Naive B cell (primary cell): ENCODE measurements at regions not wholly inside any gene's neighbourhood (a gene's known extent, or its start where the extent isn't known, plus 50 kb on each side); places are given as distances from the start of the nearest gene placed in this dataset.
A peak's percentile ranks its signal among the peaks of the same experiment; 100 is the strongest.

Source experiments
- ATAC-seq, 2 donors: fragments of 150-1000 bp; cut with Tn5 transposase; 2 replicates each; pipeline ENCODE4 v1.10.0; 2021; ENCODE audit warnings: low read depth in 2 of 2, mild to moderate bottlenecking in 2 of 2, moderate library complexity in 2 of 2
- DNase-seq: peaks from one replicate; pipeline ENCODE4 v3.0.0; 2022
- H3K27ac Mint-ChIP-seq, 6 donors: one replicate each; pipeline ENCODE4 v1.8.0; 2020 to 2022; ENCODE audit warnings: mild to moderate bottlenecking in 6 of 6, mixed read lengths in 6 of 6, moderate library complexity in 5 of 6, inconsistent platforms in 2 of 6
- H3K27me3 Mint-ChIP-seq, 3 donors: one replicate each; pipeline ENCODE4 v1.8.0; 2021 to 2022; ENCODE audit warnings: mixed read lengths in 3 of 3, mild to moderate bottlenecking in 1 of 3
- H3K36me3 Mint-ChIP-seq, 2 donors: one replicate each; pipeline ENCODE4 v1.8.0; 2020 to 2022; ENCODE audit warnings: mixed read lengths in 2 of 2, inconsistent platforms in 1 of 2, mild to moderate bottlenecking in 1 of 2
- H3K4me1 Mint-ChIP-seq, 3 donors: one replicate each; pipeline ENCODE4 v1.8.0; 2020 to 2022; ENCODE audit warnings: mixed read lengths in 3 of 3, inconsistent platforms in 1 of 3, mild to moderate bottlenecking in 1 of 3, moderate library complexity in 1 of 3
- H3K4me3 Mint-ChIP-seq, 8 donors: one replicate each; pipeline ENCODE4 v1.8.0; 2020 to 2022; ENCODE audit warnings: mild to moderate bottlenecking in 8 of 8, mixed read lengths in 8 of 8, moderate library complexity in 8 of 8, inconsistent platforms in 2 of 8
- H3K9me3 Mint-ChIP-seq, 7 donors: one replicate each; pipeline ENCODE4 v1.8.0; 2020 to 2022; ENCODE audit warnings: mixed read lengths in 7 of 7, mild to moderate bottlenecking in 5 of 7, inconsistent platforms in 2 of 7, moderate library complexity in 1 of 7

- Mint-ChIP-seq H3K27me3 (no peaks in the 10 kb centered on the region), H3K27ac (no peak overlapping the region), H3K36me3 (no peaks in the 10 kb centered on the region), H3K4me3 (peak overlapping the region in 1 of 8 donors; percentile 23), H3K4me1 (no peaks in the 10 kb centered on the region), H3K9me3 (peaks cover 0 to 4% (median 0%) of the 10 kb centered on the region in 7 donors)
- DNase-seq (no peak), ATAC-seq (no peak)
These were observed 1057.7 kb downstream of the VRK1 start for GRCh38 chr14:97854918-97855317.

DNA sequence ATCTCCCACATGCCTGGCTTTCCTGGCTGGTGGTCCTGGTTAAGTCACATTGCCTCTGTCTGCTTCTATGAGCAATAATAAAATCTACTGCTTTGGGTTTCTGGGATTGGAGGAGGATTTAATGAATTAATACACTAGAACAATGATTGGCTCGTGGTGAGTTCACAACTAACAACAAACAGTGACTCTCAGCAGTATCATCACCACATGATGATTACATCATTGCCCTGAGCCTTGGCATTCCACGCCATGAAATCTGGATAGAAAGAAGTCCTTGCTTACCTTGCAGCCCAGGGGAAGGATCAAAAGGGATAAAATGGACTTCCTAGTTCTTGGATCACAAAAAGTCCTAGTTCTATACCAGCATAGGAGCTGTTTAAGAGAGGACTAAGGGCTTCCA lies 1069.0 kb downstream of the VRK1 start:
- H3K9me3 Mint-ChIP-seq: peaks cover 4 to 11% (median 6%) of the 10 kb centered on the region in 7 donors
- H3K36me3 Mint-ChIP-seq: peaks cover 0 to 8% of the 10 kb centered on the region in 2 donors
- H3K4me3 Mint-ChIP-seq: no peak overlapping the region
- H3K27ac Mint-ChIP-seq: no peak overlapping the region
- H3K4me1 Mint-ChIP-seq: no peaks in the 10 kb centered on the region
- ATAC-seq (no peak), DNase-seq (no peak)
- H3K27me3 Mint-ChIP-seq: no peaks in the 10 kb centered on the region

GRCh38 chr14:97866664-97867063 lies 1069.5 kb downstream of the VRK1 start:
- no peak for ATAC-seq
- Mint-ChIP-seq H3K4me3 (no peak overlapping the region), H3K27me3 (no peaks in the 10 kb centered on the region), H3K4me1 (no peaks in the 10 kb centered on the region), H3K27ac (no peak overlapping the region), H3K36me3 (peaks cover 0 to 8% of the 10 kb centered on the region in 2 donors), H3K9me3 (peaks cover 4 to 11% (median 6%) of the 10 kb centered on the region in 7 donors)
- DNase-seq: no peak

DNA sequence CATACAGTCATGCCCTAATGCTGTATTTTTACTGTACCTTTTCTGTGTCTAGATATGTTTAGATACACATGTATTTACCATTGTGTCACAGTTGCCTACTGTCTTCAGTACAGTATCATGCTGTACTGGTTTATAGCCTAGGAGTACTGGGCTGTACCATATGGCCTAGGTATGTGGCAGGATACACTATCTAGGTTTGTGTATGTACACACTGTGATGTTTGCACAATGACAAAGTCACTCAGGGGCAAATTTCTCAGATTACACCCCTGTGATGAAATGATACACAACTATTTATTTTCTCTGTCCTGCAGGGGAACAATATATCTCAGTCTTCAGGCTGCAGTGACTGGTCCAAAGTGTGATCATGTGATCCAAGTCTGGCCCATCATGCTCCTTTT lies 1076.1 kb downstream of the VRK1 start:
- Mint-ChIP-seq H3K27ac (no peak overlapping the region), H3K36me3 (no peaks in the 10 kb centered on the region), H3K9me3 (peaks cover 0 to 12% (median 4%) of the 10 kb centered on the region in 7 donors), H3K4me3 (no peak overlapping the region), H3K27me3 (no peaks in the 10 kb centered on the region), H3K4me1 (no peaks in the 10 kb centered on the region)
- ATAC-seq (no peak), DNase-seq (no peak)

DNA sequence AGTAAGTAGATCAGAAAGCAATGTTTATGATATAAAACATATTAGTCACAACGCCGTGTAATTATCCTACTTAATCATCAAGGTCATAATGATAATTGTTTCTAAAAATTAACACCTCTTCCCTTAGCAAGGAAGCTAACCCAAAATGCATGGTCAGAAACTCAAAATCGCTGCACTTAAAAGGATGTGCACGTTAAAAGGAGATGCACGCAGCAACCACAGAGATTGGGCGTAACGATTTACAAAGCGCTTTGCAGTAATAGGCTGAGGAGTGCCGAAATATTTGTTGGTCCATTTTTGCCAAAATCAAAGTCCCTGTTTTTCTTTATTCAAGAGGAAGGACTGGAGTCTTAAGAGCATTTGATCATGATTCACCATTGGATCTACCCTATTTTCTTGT lies 1077.2 kb downstream of the VRK1 start:
- no peaks in the 10 kb centered on the region for H3K36me3 Mint-ChIP-seq
- H3K4me3 Mint-ChIP-seq: no peak overlapping the region
- no peak for ATAC-seq
- no peak for DNase-seq
- H3K27me3 Mint-ChIP-seq: no peaks in the 10 kb centered on the region
- no peak overlapping the region for H3K27ac Mint-ChIP-seq
- H3K4me1 Mint-ChIP-seq: no peaks in the 10 kb centered on the region
- H3K9me3 Mint-ChIP-seq: peaks cover 0 to 8% (median 5%) of the 10 kb centered on the region in 7 donors

DNA sequence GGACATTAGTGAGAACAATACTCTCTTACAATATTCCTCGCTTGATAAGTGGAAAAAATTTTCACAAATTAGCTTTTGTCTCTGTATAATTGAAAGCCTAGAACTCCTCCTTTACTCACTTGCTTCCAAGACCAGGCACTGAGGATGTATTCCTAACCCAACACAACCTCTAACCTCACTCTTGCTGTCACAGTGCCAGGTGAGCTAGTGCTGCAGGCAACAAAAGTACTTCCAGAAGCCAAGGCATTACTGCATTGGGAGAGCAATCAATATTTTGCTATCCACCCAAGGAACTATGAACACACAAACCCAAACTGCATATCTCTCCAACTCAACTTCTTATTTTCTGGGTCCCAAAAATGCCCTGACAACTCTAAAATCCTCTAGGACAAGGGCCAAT lies 1081.0 kb downstream of the VRK1 start:
- Mint-ChIP-seq H3K36me3 (no peaks in the 10 kb centered on the region), H3K9me3 (peaks cover 0 to 11% (median 4%) of the 10 kb centered on the region in 7 donors), H3K4me1 (no peaks in the 10 kb centered on the region), H3K27me3 (no peaks in the 10 kb centered on the region), H3K27ac (no peak overlapping the region), H3K4me3 (no peak overlapping the region)
- ATAC-seq (no peak), DNase-seq (no peak)

DNA sequence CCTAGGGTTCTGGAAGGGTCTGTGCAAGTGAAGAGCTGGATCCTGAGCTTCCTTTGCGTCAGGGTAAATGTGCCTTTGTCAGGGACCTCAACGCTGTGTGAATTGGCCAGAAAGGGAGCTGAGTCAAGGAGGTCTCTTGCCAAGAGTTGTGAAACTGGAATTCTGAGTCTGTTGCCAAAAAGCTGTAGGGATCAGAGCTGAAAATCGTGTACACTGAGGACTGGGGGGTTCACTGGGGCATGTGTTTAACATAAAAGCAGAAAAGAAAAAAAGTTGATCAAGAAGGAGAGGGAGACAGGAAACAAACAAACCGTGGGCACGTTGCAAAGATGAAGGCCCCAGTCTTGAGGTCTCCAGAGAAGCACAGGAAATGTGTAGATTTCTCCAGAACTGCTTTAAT lies 1081.5 kb downstream of the VRK1 start:
- Mint-ChIP-seq H3K4me1 (no peaks in the 10 kb centered on the region), H3K27me3 (no peaks in the 10 kb centered on the region), H3K9me3 (peaks cover 0 to 11% (median 2%) of the 10 kb centered on the region in 7 donors), H3K27ac (no peak overlapping the region), H3K36me3 (no peaks in the 10 kb centered on the region), H3K4me3 (no peak overlapping the region)
- ATAC-seq (no peak), DNase-seq (no peak)

- H3K27ac Mint-ChIP-seq: no peak overlapping the region
- H3K9me3 Mint-ChIP-seq: peaks cover 0 to 12% (median 4%) of the 10 kb centered on the region in 7 donors
- no peak for ATAC-seq
- no peaks in the 10 kb centered on the region for H3K4me1 Mint-ChIP-seq
- no peaks in the 10 kb centered on the region for H3K36me3 Mint-ChIP-seq
- no peak for DNase-seq
- H3K4me3 Mint-ChIP-seq: no peak overlapping the region
- H3K27me3 Mint-ChIP-seq: no peaks in the 10 kb centered on the region
These were observed 1090.5 kb downstream of the VRK1 start for GRCh38 chr14:97887690-97888089.

- H3K27ac Mint-ChIP-seq: no peak overlapping the region
- no peak overlapping the region for H3K4me3 Mint-ChIP-seq
- no peaks in the 10 kb centered on the region for H3K4me1 Mint-ChIP-seq
- no peak for ATAC-seq
- H3K27me3 Mint-ChIP-seq: no peaks in the 10 kb centered on the region
- no peak for DNase-seq
- peaks cover 0 to 15% (median 2%) of the 10 kb centered on the region in 7 donors for H3K9me3 Mint-ChIP-seq
- no peaks in the 10 kb centered on the region for H3K36me3 Mint-ChIP-seq
These were observed 1091.1 kb downstream of the VRK1 start for GRCh38 chr14:97888331-97888730.

GRCh38 chr14:97891515-97891914 lies 1094.3 kb downstream of the VRK1 start:
- no peak for DNase-seq
- no peaks in the 10 kb centered on the region for H3K36me3 Mint-ChIP-seq
- peaks cover 0 to 9% (median 2%) of the 10 kb centered on the region in 7 donors for H3K9me3 Mint-ChIP-seq
- H3K4me3 Mint-ChIP-seq: no peak overlapping the region
- H3K27ac Mint-ChIP-seq: no peak overlapping the region
- ATAC-seq: no peak
- no peaks in the 10 kb centered on the region for H3K4me1 Mint-ChIP-seq
- H3K27me3 Mint-ChIP-seq: no peaks in the 10 kb centered on the region

DNA sequence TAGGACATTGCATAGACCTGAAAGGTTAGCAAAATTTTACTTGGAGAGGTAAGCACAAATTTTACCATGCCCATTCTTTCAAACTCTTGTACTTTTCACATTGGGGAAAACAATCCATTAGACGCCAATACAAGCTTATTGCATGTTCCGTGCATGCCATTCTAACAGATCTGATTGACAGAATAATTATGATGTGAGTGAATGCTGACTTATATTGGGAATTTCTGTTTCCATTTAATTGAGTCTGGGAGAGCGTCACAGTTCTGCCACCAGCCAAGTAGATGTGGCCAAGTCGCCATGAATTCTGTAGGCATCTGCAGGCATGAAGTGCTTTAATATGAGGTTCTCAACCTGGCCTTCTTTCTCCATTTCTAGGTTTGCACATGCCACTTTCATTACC lies 1097.4 kb downstream of the VRK1 start:
- Mint-ChIP-seq H3K27me3 (no peaks in the 10 kb centered on the region), H3K4me3 (no peak overlapping the region), H3K4me1 (no peaks in the 10 kb centered on the region), H3K36me3 (no peaks in the 10 kb centered on the region), H3K27ac (no peak overlapping the region), H3K9me3 (peaks cover 0 to 4% (median 0%) of the 10 kb centered on the region in 7 donors)
- no peak for DNase-seq
- ATAC-seq: no peak

DNA sequence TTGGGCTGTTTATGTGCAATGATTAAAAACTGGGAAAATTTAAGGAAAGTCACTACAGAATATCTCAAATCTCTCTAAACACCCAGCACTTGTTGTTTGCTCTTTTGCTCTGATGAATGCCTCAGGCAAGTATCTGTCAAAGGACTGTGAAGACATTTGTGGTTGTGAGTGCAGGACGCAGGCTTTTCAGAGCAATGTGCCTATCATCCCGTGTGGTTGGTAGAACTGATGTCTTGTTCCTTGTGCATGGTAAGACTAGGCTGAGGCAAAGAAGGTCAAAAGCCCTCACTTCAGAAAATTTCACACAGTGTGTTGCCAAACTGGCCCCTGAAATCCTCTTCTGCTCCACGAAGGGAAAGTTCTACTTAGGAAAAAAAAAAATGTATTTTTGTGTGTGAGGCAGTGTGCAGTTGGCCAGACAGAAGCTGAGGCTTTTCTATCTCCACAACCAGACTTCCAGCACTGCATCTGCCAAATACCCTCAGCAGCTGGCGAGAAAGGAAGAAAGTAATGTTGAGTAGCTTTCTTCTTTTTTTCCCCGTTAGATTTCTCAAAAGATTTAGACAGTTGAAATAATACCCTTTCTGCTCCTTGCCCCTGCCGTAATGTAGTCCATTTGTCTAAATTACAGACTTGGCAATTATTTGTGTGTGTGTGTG lies 1103.1 kb downstream of the VRK1 start:
- H3K4me1 Mint-ChIP-seq: no peaks in the 10 kb centered on the region
- ATAC-seq: no peak
- DNase-seq: no peak
- H3K36me3 Mint-ChIP-seq: no peaks in the 10 kb centered on the region
- peaks cover 0 to 4% (median 0%) of the 10 kb centered on the region in 7 donors for H3K9me3 Mint-ChIP-seq
- H3K4me3 Mint-ChIP-seq: no peak overlapping the region
- no peak overlapping the region for H3K27ac Mint-ChIP-seq
- H3K27me3 Mint-ChIP-seq: no peaks in the 10 kb centered on the region

DNA sequence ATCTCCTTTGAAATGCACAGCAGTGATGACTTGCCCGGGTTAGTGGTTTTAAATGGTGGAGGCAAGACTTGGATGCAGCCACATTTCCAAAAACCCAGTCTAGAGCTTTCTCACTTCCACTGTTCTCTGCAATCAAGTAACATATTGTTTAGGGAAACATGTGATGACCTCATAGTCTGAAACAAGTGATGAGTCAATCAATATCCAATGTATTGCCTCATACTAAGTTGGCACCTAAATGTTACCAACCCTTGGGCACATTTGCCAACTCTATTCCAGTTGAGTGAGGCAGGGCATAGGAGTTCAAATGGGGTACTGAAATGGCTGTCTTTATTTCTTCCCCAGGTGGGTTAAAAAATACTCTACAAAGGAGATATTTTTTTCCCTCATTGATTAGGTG lies 1105.4 kb downstream of the VRK1 start:
- Mint-ChIP-seq H3K9me3 (peaks cover 0 to 4% (median 2%) of the 10 kb centered on the region in 7 donors), H3K27me3 (no peaks in the 10 kb centered on the region), H3K4me1 (no peaks in the 10 kb centered on the region), H3K36me3 (no peaks in the 10 kb centered on the region), H3K27ac (no peak overlapping the region), H3K4me3 (no peak overlapping the region)
- ATAC-seq (no peak), DNase-seq (no peak)

- Mint-ChIP-seq H3K27me3 (no peaks in the 10 kb centered on the region), H3K27ac (no peak overlapping the region), H3K9me3 (peaks cover 0 to 16% (median 5%) of the 10 kb centered on the region in 7 donors), H3K4me1 (no peaks in the 10 kb centered on the region), H3K36me3 (no peaks in the 10 kb centered on the region), H3K4me3 (no peak overlapping the region)
- DNase-seq (no peak), ATAC-seq (no peak)
These were observed 1106.6 kb downstream of the VRK1 start for GRCh38 chr14:97903821-97904220.

GRCh38 chr14:97912217-97912616 lies 1115.0 kb downstream of the VRK1 start:
- Mint-ChIP-seq H3K27me3 (no peaks in the 10 kb centered on the region), H3K4me3 (no peak overlapping the region), H3K4me1 (no peaks in the 10 kb centered on the region), H3K27ac (no peak overlapping the region), H3K36me3 (no peaks in the 10 kb centered on the region), H3K9me3 (peaks cover 0 to 17% (median 8%) of the 10 kb centered on the region in 7 donors)
- ATAC-seq: no peak
- no peak for DNase-seq
